ENCODE measurements at regions not wholly inside any gene's neighbourhood (a gene's known extent, or its start where the extent isn't known, plus 50 kb on each side); places are given as distances from the start of the nearest gene placed in this dataset.
"Not testable (repeated sequence)": the region's sequence is repeated elsewhere in the genome, so short reads cannot be mapped to it uniquely, and the experiment has no call there.

DNA sequence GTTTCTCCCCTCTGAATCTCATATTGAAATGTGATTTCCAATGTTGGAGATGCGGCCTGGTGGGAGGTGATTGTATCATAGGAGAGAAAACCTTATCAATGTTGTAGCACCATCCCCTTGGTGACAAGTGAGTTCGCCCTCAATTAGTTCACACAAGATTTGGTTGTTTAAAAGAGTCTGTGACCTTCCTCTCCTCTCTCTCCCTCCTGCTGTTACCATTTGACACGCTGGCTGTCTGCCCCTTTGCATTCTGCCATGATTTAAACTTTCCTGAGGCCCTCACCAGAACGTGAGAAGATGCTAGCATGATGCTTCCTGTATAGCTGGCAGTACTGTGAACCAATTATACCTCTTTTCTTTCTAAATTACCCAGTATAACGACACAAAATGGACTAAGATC, 730.9 kb upstream of the PRMT6 start:
- DNase-seq (ENCODE audit: low spot score) = no peak
- intact Hi-C loops (cut with DNase I) = no loop called here

GRCh38 chr1:106344494-106344893, 712.0 kb upstream of the PRMT6 start:
- intact Hi-C loops (cut with DNase I) = no loop called here
- no peak for DNase-seq (ENCODE audit: low spot score)

- intact Hi-C loops (cut with DNase I) = no loop called here
- DNase-seq (ENCODE audit: low spot score) = no peak
Observed at GRCh38 chr1:106360252-106360651, 696.2 kb upstream of the PRMT6 start.

GRCh38 chr1:106366627-106367319, 689.7 kb upstream of the PRMT6 start:
- no peak for DNase-seq (ENCODE audit: low spot score)
- intact Hi-C loops (cut with DNase I) = no loop called here

DNA sequence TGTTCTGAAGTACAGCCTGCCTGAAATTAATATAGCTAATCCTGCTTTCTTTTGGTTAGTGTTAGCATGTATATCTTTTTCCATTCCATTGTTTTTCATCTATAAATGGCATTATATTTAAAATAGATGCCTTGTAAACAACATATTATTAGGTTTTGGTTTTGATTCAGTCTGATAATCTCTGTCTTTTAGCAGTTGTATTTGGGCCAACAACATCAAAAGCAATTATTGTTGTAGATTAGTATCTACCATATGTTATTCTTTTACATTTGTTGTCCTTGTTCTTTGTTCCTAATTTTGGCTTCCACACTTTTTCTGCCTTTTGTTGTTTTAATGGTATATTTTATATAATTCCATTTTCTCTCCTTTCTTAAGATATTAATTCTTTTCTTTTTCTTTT, 678.2 kb upstream of the PRMT6 start:
- intact Hi-C loops (cut with DNase I) = no loop called here
- no peak for DNase-seq (ENCODE audit: low spot score)

DNA sequence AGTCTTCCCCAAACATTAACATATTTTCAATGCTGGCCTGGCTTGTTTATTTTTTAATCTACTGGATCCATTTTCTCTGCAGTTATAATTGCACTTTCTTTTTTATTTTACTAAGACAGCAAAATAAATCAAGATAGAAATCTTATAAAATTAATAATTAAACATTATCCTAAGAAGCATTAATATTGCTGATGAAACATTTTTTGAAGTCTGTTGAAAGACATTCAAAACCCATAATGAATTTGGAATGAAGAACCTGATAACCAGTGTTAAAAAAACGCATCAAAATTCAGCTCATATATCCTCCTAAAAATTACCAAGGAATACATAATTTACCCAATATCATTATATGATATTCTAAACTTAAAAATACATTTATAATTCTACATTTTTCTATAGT, 675.7 kb upstream of the PRMT6 start:
- intact Hi-C loops (cut with DNase I) = no loop called here
- DNase-seq (ENCODE audit: low spot score) = no peak

DNA sequence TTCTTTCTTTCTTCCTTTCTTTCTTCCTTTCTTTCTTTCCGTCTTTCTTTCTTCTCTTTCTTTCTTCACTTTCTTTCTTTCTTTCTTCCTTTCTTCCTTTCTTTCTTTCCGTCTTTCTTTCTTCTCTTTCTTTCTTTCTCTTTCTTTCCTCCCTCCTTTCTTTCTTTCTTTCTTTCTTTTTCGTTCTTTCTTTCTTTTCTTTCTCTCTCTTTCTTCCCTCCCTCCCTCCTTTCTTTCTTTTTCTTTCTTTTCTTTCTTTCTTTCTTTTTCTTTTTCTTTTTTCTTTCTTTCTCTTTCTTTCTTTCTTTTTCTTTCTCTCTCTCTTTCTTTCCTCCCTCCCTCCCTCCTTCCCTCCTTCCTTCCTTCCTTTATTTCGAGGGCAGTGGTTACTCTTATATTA, 667.3 kb upstream of the PRMT6 start:
- DNase-seq (ENCODE audit: low spot score); intact Hi-C loops (cut with DNase I): not testable (repeated sequence)

GRCh38 chr1:106393046-106393445, 663.4 kb upstream of the PRMT6 start:
- intact Hi-C loops (cut with DNase I) = no loop called here
- no peak for DNase-seq (ENCODE audit: low spot score)

GRCh38 chr1:106396020-106396419, 660.5 kb upstream of the PRMT6 start:
- intact Hi-C loops (cut with DNase I) = no loop called here
- DNase-seq (ENCODE audit: low spot score) = no peak

DNA sequence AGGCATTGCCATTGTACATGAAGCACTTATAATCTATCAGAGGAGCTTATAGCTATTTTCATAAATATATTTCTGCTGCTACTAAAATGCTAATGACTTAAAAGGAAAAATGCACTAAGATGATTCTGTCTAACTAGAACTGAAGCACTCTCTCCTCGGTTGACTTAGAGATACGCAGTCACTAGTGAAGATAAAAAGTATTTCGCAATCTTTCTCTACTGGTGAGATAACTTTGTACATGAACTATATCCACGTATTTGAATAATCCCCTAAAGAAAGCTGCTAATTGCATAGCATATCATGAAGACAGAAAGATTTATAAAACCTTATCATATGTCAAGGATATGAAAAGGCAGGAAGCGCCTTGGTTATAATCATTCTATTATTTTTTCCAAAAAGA, 658.1 kb upstream of the PRMT6 start:
- intact Hi-C loops (cut with DNase I) = no loop called here

GRCh38 chr1:106406114-106406513, 650.4 kb upstream of the PRMT6 start:
- intact Hi-C loops (cut with DNase I) = no loop called here
- DNase-seq (ENCODE audit: low spot score) = no peak

More for the DNA sequence above, 658.1 kb upstream of the PRMT6 start:
- DNase-seq (ENCODE audit: low spot score) = no peak

- intact Hi-C loops (cut with DNase I); DNase-seq (ENCODE audit: low spot score): not testable (repeated sequence)
Observed at GRCh38 chr1:106412321-106412720, 644.2 kb upstream of the PRMT6 start.

- intact Hi-C loops (cut with DNase I) = no loop called here
Observed at GRCh38 chr1:106435269-106435668, 621.2 kb upstream of the PRMT6 start.

GRCh38 chr1:106439475-106439874, 617.0 kb upstream of the PRMT6 start:
- intact Hi-C loops (cut with DNase I) = no loop called here
- no peak for DNase-seq (ENCODE audit: low spot score)

More at GRCh38 chr1:106435269-106435668, 621.2 kb upstream of the PRMT6 start:
- DNase-seq (ENCODE audit: low spot score) = no peak

DNA sequence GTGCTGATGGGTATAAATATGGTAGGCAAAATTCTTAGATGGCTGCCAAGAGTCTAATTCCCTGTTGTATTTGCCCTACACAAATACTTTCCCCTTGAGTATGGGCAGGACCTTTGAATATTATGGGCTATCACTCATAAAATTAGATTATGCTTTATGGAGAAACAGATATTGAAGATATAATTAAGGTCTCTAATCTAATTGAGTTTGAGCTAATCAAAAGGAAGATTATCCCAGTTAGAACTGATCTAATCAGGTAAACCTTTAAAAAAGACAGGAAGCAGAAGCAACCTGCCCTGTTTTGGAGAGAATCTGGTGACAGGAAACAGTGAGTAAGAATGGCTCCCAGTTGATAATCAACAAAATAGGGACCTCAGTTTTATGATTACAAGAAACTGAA, 609.0 kb upstream of the PRMT6 start:
- DNase-seq (ENCODE audit: low spot score) = no peak
- intact Hi-C loops (cut with DNase I) = no loop called here

- DNase-seq (ENCODE audit: low spot score) = no peak
- intact Hi-C loops (cut with DNase I) = no loop called here
Observed at GRCh38 chr1:106456832-106457231, 599.6 kb upstream of the PRMT6 start.

- intact Hi-C loops (cut with DNase I) = no loop called here
Observed at GRCh38 chr1:106457368-106457767, 599.1 kb upstream of the PRMT6 start.

DNA sequence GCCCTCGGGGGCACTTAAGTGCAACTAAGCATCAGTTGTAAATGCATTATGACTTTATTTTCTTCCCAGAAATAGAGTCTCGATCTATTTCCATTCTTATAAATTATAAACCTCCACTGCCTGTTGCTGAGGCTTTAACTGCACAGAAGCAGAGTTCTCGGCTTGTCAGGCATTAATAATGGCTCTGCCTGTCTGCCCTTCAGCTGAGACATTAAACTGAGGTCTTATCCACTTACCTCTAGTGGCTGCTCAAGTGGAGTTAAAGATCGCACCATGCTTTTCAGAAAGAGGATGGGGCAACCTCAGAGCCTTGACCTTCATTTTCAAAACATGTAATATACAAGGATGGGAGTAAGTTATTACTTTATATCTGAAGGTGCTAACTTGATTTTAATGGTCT, 597.6 kb upstream of the PRMT6 start:
- intact Hi-C loops (cut with DNase I) = no loop called here
- DNase-seq (ENCODE audit: low spot score) = no peak

More at GRCh38 chr1:106457368-106457767, 599.1 kb upstream of the PRMT6 start:
- no peak for DNase-seq (ENCODE audit: low spot score)

DNA sequence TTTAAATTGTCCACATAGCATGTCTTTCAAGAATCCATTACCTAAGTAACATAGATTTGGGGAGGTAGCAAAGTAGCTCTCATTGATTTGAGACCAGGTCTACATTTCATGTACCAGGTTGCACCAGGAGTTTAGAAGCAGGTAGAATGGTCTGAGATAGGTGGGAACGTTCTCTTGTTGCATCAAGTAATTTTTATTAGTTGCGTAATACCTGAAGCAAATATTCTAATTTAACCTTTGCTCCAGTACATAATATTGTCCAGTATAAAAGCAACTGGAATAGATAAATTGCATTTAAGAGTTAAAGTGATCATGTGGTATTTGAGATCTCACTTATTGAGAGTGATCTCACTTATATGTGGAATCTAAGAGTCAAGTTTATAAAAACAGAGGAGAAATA, 597.1 kb upstream of the PRMT6 start:
- intact Hi-C loops (cut with DNase I) = no loop called here
- DNase-seq (ENCODE audit: low spot score) = no peak

DNA sequence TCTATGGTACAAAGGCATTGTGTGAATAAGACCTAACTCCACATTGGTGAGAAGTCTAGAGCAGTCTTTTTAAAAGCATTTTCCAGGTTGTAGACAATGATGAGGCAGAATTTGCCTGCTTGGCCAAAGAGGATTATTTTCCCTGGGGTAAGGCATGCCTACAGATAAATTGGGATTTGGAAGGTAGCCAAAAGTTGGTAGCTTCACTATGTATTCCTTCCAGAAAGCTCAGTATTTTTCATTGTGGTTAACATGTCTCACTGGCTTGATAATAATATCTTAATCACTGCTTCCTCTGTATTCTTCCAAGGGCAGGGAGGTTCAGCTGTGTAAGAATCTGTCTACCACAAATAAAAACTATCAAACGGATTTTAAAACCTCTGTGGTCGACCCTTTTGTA, 590.8 kb upstream of the PRMT6 start:
- no peak for DNase-seq (ENCODE audit: low spot score)
- intact Hi-C loops (cut with DNase I) = no loop called here

DNA sequence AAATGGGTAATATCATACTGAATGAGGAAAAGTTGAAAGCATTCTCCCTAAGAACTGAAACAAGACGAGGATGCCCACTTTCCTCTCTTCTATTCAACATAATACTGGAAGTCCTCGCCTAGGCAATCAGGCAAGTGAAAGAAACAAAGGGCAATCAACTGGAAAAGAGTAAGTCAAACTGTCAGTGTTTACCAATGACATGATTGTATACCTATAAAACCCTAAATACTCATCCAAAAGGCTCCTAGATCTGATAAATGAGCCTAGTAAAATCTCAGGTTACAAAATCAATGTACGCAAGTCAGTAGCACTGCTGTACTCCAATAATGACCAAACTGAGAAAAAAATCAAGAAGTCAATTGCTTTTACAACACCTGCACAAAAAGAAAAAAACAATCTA, 575.8 kb upstream of the PRMT6 start:
- DNase-seq (ENCODE audit: low spot score) = no peak
- intact Hi-C loops (cut with DNase I) = no loop called here

DNA sequence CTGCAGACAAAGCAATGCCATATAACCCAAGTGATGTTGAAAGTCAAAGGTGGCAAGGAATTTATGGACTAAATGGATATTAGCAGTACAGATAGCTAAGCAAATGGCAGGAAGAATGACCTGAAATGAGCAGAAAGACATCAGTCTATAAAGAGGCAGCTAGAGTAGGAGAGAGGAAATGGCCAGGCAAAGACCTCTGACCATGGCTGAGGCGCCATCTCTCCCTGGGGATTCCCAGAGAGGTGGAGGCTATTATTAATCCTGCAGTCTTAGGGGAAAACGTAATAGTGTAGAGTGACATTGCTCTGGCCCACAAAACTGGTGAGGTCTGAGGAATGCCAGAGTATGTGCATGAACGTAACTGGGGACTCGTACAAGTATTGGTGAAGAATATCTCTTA, 563.6 kb upstream of the PRMT6 start:
- DNase-seq (ENCODE audit: low spot score) = no peak
- intact Hi-C loops (cut with DNase I) = no loop called here

All from cardiac septum (tissue), 1 donor.